CD4-positive, alpha-beta T cell (primary cell): ENCODE measurements at regions not wholly inside any gene's neighbourhood (a gene's known extent, or its start where the extent isn't known, plus 50 kb on each side); places are given as distances from the start of the nearest gene placed in this dataset.

Experiments
- ATAC-seq: fragments of 200-7000 bp; cut with Tn5 transposase; one replicate; pipeline ENCODE4 v1.10.0; 2022; ENCODE audit warnings: mild to moderate bottlenecking; ENCODE audit not compliant: poor library complexity
- CTCF ChIA-PET: fragments of 350-600 bp; sonication (Branson Sonifier 250); formaldehyde crosslinking; loops from one replicate; lab custom pipeline; 2021; ENCODE audit warnings: antibody characterized with exemption, inconsistent platforms; lab: Charles Lee
- POLR2A ChIA-PET: fragments of 350-600 bp; sonication (Branson Sonifier 250); formaldehyde crosslinking; loops from one replicate; lab custom pipeline; 2021; ENCODE audit warnings: antibody characterized with exemption, inconsistent platforms; lab: Charles Lee
- DNase-seq, 14 experiments: peaks; one replicate each; pipeline ENCODE4 v3.0.0-alpha.2; 2013 to 2020; ENCODE audit warnings: mixed read lengths in 2 of 14
- H3K27ac ChIP-seq, 2 donors: one replicate each; pipeline versions ENCODE4 v1.5.1 to v1.7.0; 2013; ENCODE audit warnings: low read length in 2 of 2, low read depth in 1 of 2, mild to moderate bottlenecking in 1 of 2
- H3K27me3 ChIP-seq, 2 experiments: 1 replicate in 1 of 2; 2 replicates in 1 of 2; pipeline versions ENCODE4 v1.6.1 to v1.7.0; 2013; ENCODE audit warnings: low read length in 2 of 2, control low read depth in 1 of 2, mild to moderate bottlenecking in 1 of 2, moderate library complexity in 1 of 2; ENCODE audit not compliant: insufficient read depth in 2 of 2, control insufficient read depth in 1 of 2
- H3K36me3 ChIP-seq: one replicate; pipeline ENCODE4 v1.6.1; 2013; ENCODE audit warnings: low read length, control low read depth; ENCODE audit not compliant: insufficient read depth
- H3K4me1 ChIP-seq: one replicate; pipeline ENCODE4 v1.6.1; 2013; ENCODE audit warnings: low read length, control low read depth; ENCODE audit not compliant: insufficient read depth
- H3K4me3 ChIP-seq: one replicate; pipeline ENCODE4 v1.5.1; 2013; ENCODE audit warnings: mild to moderate bottlenecking, low read length, moderate library complexity
- H3K9me3 ChIP-seq, 2 experiments: 1 replicate in 1 of 2; 2 replicates in 1 of 2; pipeline versions ENCODE4 v1.6.1 to v1.7.0; 2013; ENCODE audit warnings: low read length in 2 of 2, mild to moderate bottlenecking in 2 of 2, control low read depth in 1 of 2, moderate library complexity in 1 of 2; ENCODE audit not compliant: control insufficient read depth in 1 of 2, insufficient read depth in 1 of 2
- H3K27ac Mint-ChIP-seq: one replicate; pipeline ENCODE4 v1.8.0; 2020; ENCODE audit warnings: mixed read lengths
- H3K27me3 Mint-ChIP-seq: one replicate; pipeline ENCODE4 v1.8.0; 2021; ENCODE audit warnings: mixed read lengths
- H3K36me3 Mint-ChIP-seq: one replicate; pipeline ENCODE4 v1.8.0; 2021; ENCODE audit warnings: low read depth, mixed read lengths
- H3K4me1 Mint-ChIP-seq: one replicate; pipeline ENCODE4 v1.8.0; 2021; ENCODE audit warnings: low read depth, mixed read lengths
- H3K4me3 Mint-ChIP-seq: one replicate; pipeline ENCODE4 v1.8.0; 2020; ENCODE audit warnings: mild to moderate bottlenecking, mixed read lengths
- H3K9me3 Mint-ChIP-seq: one replicate; pipeline ENCODE4 v1.8.0; 2020; ENCODE audit warnings: mixed read lengths
- CTCF ChIP-seq: fragments of 200-600 bp; IDR thresholded peaks from one replicate; pipeline ENCODE4 v1.8.0; 2022; ENCODE audit warnings: antibody characterized with exemption, mild to moderate bottlenecking
- intact Hi-C, 2 experiments: fragments of 100-400 bp; cut with DNase I in 1 of 2; cut with micrococcal nuclease in 1 of 2; formaldehyde crosslinking; loops; one replicate each; pipeline versions ENCODE4 v1.15.1 to v1.9.0; 2023 to 2025; cut with DNase I, micrococcal nuclease

GRCh38 chr1:201737352-201738060, 91.5 kb upstream of the IPO9 start:
- Mint-ChIP-seq H3K36me3 (peaks cover 4% of the 10 kb centered on the region), H3K9me3 (no peaks in the 10 kb centered on the region), H3K4me1 (peaks cover 29% of the 10 kb centered on the region), H3K27ac (no peak overlapping the region), H3K27me3 (peaks cover 19% of the 10 kb centered on the region), H3K4me3 (peak overlapping the region; percentile 59)
- no peak for ATAC-seq
- Histone ChIP-seq H3K27me3 (peaks cover 0 to 29% of the 10 kb centered on the region in 2 experiments), H3K27ac (no peak overlapping the region), H3K4me1 (peaks cover 30% of the 10 kb centered on the region), H3K36me3 (no peaks in the 10 kb centered on the region), H3K9me3 (no peaks in the 10 kb centered on the region), H3K4me3 (no peak overlapping the region)
- no peak for TF ChIP-seq CTCF
- ChIA-PET CTCF (interaction anchor here (0.6 kb wide), 1 partner anchor 1117 kb away, joined by 3 read pairs; no protein-coding TSS in a partner anchor), POLR2A (no interaction called here)
- intact Hi-C loops, result no loop called here
- no peak for DNase-seq

- Histone ChIP-seq H3K27ac (no peak overlapping the region), H3K36me3 (no peaks in the 10 kb centered on the region), H3K4me1 (peaks cover 30% of the 10 kb centered on the region), H3K4me3 (peak overlapping the region; percentile 81), H3K9me3 (no peaks in the 10 kb centered on the region), H3K27me3 (peaks cover 0 to 29% of the 10 kb centered on the region in 2 experiments)
- no peak for TF ChIP-seq CTCF
- DNase-seq (no peak), ATAC-seq (no peak)
- intact Hi-C loops, result no loop called here
- no peak overlapping the region for H3K27ac Mint-ChIP-seq
- H3K4me3 Mint-ChIP-seq, result peak overlapping the region; percentile 96
- H3K36me3 Mint-ChIP-seq, result peaks cover 4% of the 10 kb centered on the region
- H3K4me1 Mint-ChIP-seq, result peaks cover 32% of the 10 kb centered on the region
- no peaks in the 10 kb centered on the region for H3K9me3 Mint-ChIP-seq
- ChIA-PET CTCF (no interaction called here), POLR2A (interaction anchor here (0.9 kb wide), 1 partner anchor 9 kb away, joined by 3 read pairs; no protein-coding TSS in a partner anchor)
- H3K27me3 Mint-ChIP-seq, result peaks cover 18% of the 10 kb centered on the region
Measured at GRCh38 chr1:201739080-201739479, 89.9 kb upstream of the IPO9 start.

GRCh38 chr1:201739492-201740085, 89.4 kb upstream of the IPO9 start:
- H3K27ac Mint-ChIP-seq, result peak overlapping the region; percentile 42
- intact Hi-C loops, result no loop called here
- no peak for TF ChIP-seq CTCF
- H3K9me3 ChIP-seq, result no peaks in the 10 kb centered on the region
- H3K27ac ChIP-seq, result no peak overlapping the region
- peak; percentile 31 to 72 (median 48) for DNase-seq
- ChIA-PET POLR2A (interaction anchor here (0.9 to 1.5 kb wide), 2 partner anchors 9 to 16 kb away, joined by 3 to 4 read pairs; no protein-coding TSS in a partner anchor), CTCF (no interaction called here)
- H3K4me3 Mint-ChIP-seq, result peak overlapping the region; percentile 96
- ATAC-seq, result peak; percentile 93
- peaks cover 30% of the 10 kb centered on the region for H3K4me1 ChIP-seq
- H3K36me3 ChIP-seq, result no peaks in the 10 kb centered on the region
- no peaks in the 10 kb centered on the region for H3K9me3 Mint-ChIP-seq
- peaks cover 32% of the 10 kb centered on the region for H3K4me1 Mint-ChIP-seq
- H3K36me3 Mint-ChIP-seq, result peaks cover 4% of the 10 kb centered on the region
- H3K27me3 Mint-ChIP-seq, result peaks cover 18% of the 10 kb centered on the region
- H3K27me3 ChIP-seq, result peaks cover 0 to 29% of the 10 kb centered on the region in 2 experiments
- H3K4me3 ChIP-seq, result peak overlapping the region; percentile 81
